Inflammatory macrophage (primary cell): ENCODE measurements at regions not wholly inside any gene's neighbourhood (a gene's known extent, or its start where the extent isn't known, plus 50 kb on each side); places are given as distances from the start of the nearest gene placed in this dataset.
"Not testable (repeated sequence)": the region's sequence is repeated elsewhere in the genome, so short reads cannot be mapped to it uniquely, and the experiment has no call there.

Source experiments
- DNase-seq, 2 donors: peaks; one replicate each; pipeline ENCODE4 v3.0.0-alpha.2; 2020 to 2022

GRCh38 chr1:64363111-64363510, 106.8 kb upstream of the CACHD1 start:
- no peak for DNase-seq

GRCh38 chr1:64363616-64364015, 106.3 kb upstream of the CACHD1 start:
- no peak for DNase-seq

- DNase-seq: no peak
Measured at GRCh38 chr1:64366821-64367220, 103.1 kb upstream of the CACHD1 start.

- no peak for DNase-seq
Measured at GRCh38 chr1:64368344-64368743, 101.6 kb upstream of the CACHD1 start.

- DNase-seq: no peak
Measured at GRCh38 chr1:64378826-64379225, 91.1 kb upstream of the CACHD1 start.

GRCh38 chr1:64387389-64388285, 82.3 kb upstream of the CACHD1 start:
- no peak for DNase-seq

- DNase-seq: no peak
Measured at GRCh38 chr1:64388336-64388735, 81.6 kb upstream of the CACHD1 start.

- DNase-seq: no peak
Measured at GRCh38 chr1:64392109-64392508, 77.8 kb upstream of the CACHD1 start.

- no peak for DNase-seq
Measured at GRCh38 chr1:64393790-64394189, 76.1 kb upstream of the CACHD1 start.

GRCh38 chr1:64396817-64397216, 73.1 kb upstream of the CACHD1 start:
- DNase-seq: no peak

- DNase-seq: no peak
Measured at GRCh38 chr1:64397541-64397940, 72.4 kb upstream of the CACHD1 start.

GRCh38 chr1:64398936-64399335, 71.0 kb upstream of the CACHD1 start:
- no peak for DNase-seq

GRCh38 chr1:64401285-64401684, 68.6 kb upstream of the CACHD1 start:
- DNase-seq: no peak

GRCh38 chr1:64403331-64403730, 66.6 kb upstream of the CACHD1 start:
- no peak for DNase-seq

- DNase-seq: no peak
Measured at GRCh38 chr1:64404202-64404601, 65.7 kb upstream of the CACHD1 start.

- no peak for DNase-seq
Measured at GRCh38 chr1:64405833-64406232, 64.1 kb upstream of the CACHD1 start.

GRCh38 chr1:64410217-64410616, 59.7 kb upstream of the CACHD1 start:
- DNase-seq: no peak

GRCh38 chr1:64414855-64415546, 54.9 kb upstream of the CACHD1 start:
- not testable (repeated sequence) for DNase-seq

GRCh38 chr1:64417803-64418202, 52.1 kb upstream of the CACHD1 start:
- no peak for DNase-seq
